GM20000 (cell line): ENCODE measurements at regions not wholly inside any gene's neighbourhood (a gene's known extent, or its start where the extent isn't known, plus 50 kb on each side); places are given as distances from the start of the nearest gene placed in this dataset.

Experiments
- DNase-seq: peaks from one replicate; pipeline ENCODE4 v3.0.0; 2012; ENCODE audit warnings: low spot score
- CTCF ChIP-seq: IDR thresholded peaks from 2 replicates; pipeline ENCODE4 v1.5.1; 2012; ENCODE audit warnings: mild to moderate bottlenecking, control low read depth; ENCODE audit errors: extremely low read depth, missing control alignments

GRCh38 chr4:126262665-126263064 lies 947.9 kb downstream of the FAT4 start:
- no peak for DNase-seq
- TF ChIP-seq CTCF, result no peak

GRCh38 chr4:126264839-126265238 lies 950.1 kb downstream of the FAT4 start:
- no peak for DNase-seq
- no peak for TF ChIP-seq CTCF

GRCh38 chr4:126265888-126266287 lies 951.1 kb downstream of the FAT4 start:
- TF ChIP-seq CTCF, result no peak
- no peak for DNase-seq

- TF ChIP-seq CTCF, result no peak
- DNase-seq, result no peak
Measured at GRCh38 chr4:126267689-126268088, 952.9 kb downstream of the FAT4 start.

GRCh38 chr4:126268106-126268505 lies 953.4 kb downstream of the FAT4 start:
- no peak for TF ChIP-seq CTCF
- DNase-seq, result no peak

GRCh38 chr4:126269106-126269505 lies 954.4 kb downstream of the FAT4 start:
- no peak for TF ChIP-seq CTCF
- DNase-seq, result no peak

GRCh38 chr4:126271292-126271691 lies 956.5 kb downstream of the FAT4 start:
- TF ChIP-seq CTCF, result no peak

More at GRCh38 chr4:126271292-126271691, 956.5 kb downstream of the FAT4 start:
- DNase-seq, result no peak
